Breast epithelium (tissue), 4 donors: ENCODE measurements at regions not wholly inside any gene's neighbourhood (a gene's known extent, or its start where the extent isn't known, plus 50 kb on each side); places are given as distances from the start of the nearest gene placed in this dataset.

Experiments used
- DNase-seq, 2 donors: peaks; one replicate each; pipeline ENCODE4 v3.0.0-alpha.2; 2019; ENCODE audit warnings: low spot score in 2 of 2
- H3K27ac ChIP-seq, 2 donors: fragments of 200-600 bp; sonication (generic) in 1 of 2; one replicate each; pipeline ENCODE4 v1.5.1; 2016 to 2019; ENCODE audit warnings: mild to moderate bottlenecking in 1 of 2
- H3K27me3 ChIP-seq, 2 donors: fragments of 200-600 bp; sonication (generic) in 1 of 2; one replicate each; pipeline versions ENCODE4 v1.5.1 to v1.6.0; 2017 to 2019; ENCODE audit warnings: control low read depth in 1 of 2, mild to moderate bottlenecking in 1 of 2
- H3K36me3 ChIP-seq: fragments of 200-600 bp; one replicate; pipeline ENCODE4 v1.5.1; 2019
- H3K4me1 ChIP-seq, 2 donors: fragments of 200-600 bp; sonication (generic); one replicate each; pipeline ENCODE4 v1.5.1; 2016 to 2019; ENCODE audit warnings: control low read depth in 1 of 2
- H3K4me3 ChIP-seq, 3 donors: fragments of 200-600 bp; sonication (generic); 1 replicate in 2 of 3; 2 replicates in 1 of 3; pipeline ENCODE4 v1.5.1; 2016 to 2019; ENCODE audit warnings: mild to moderate bottlenecking in 3 of 3, moderate library complexity in 2 of 3
- H3K9me3 ChIP-seq, 2 donors: fragments of 200-600 bp; sonication (generic) in 1 of 2; one replicate each; pipeline ENCODE4 v1.5.1; 2016 to 2019; ENCODE audit warnings: control low read depth in 1 of 2
- CTCF ChIP-seq, 3 donors: fragments of 450-650 bp; IDR thresholded peaks; one replicate each; pipeline ENCODE4 v1.5.1; 2016 to 2017; ENCODE audit warnings: antibody characterized with exemption in 3 of 3, mild to moderate bottlenecking in 3 of 3, moderate library complexity in 3 of 3
- POLR2A ChIP-seq: fragments of 450-650 bp; IDR thresholded peaks from one replicate; pipeline ENCODE4 v1.6.1; 2016; ENCODE audit warnings: antibody characterized with exemption, mild to moderate bottlenecking, moderate library complexity
- POLR2AphosphoS5 ChIP-seq, 3 donors: sonication (generic); formaldehyde crosslinking; IDR thresholded peaks; one replicate each; pipeline ENCODE4 v1.6.1; 2017; ENCODE audit warnings: antibody characterized with exemption in 3 of 3
- intact Hi-C: fragments of 100-400 bp; cut with DNase I; formaldehyde crosslinking; loops from one replicate; pipeline ENCODE4 v1.15.1; 2023; ENCODE audit warnings: low total_unique reads

- DNase-seq, result no peak
- no peak overlapping the region for H3K27ac ChIP-seq
- no peaks in the 10 kb centered on the region for H3K27me3 ChIP-seq
- TF ChIP-seq POLR2A, result no peak
- TF ChIP-seq CTCF (IDR thresholded peaks at IDR 0.05), result peak in 2 of 3 donors; percentile 17 to 35
- no peaks in the 10 kb centered on the region for H3K36me3 ChIP-seq
- no peaks in the 10 kb centered on the region for H3K9me3 ChIP-seq
- intact Hi-C loops, result no loop called here
- H3K4me1 ChIP-seq, result no peaks in the 10 kb centered on the region
- no peak overlapping the region for H3K4me3 ChIP-seq
These were observed 53.0 kb upstream of the ATP12A start for GRCh38 chr13:24627090-24627714.

- Histone ChIP-seq H3K4me3 (no peak overlapping the region), H3K27me3 (no peaks in the 10 kb centered on the region), H3K27ac (no peak overlapping the region), H3K9me3 (no peaks in the 10 kb centered on the region), H3K36me3 (no peaks in the 10 kb centered on the region), H3K4me1 (no peaks in the 10 kb centered on the region)
- no peak for DNase-seq
- intact Hi-C loops, result no loop called here
- TF ChIP-seq POLR2AphosphoS5 (IDR thresholded peaks at IDR 0.05) (no peak), POLR2A (no peak), CTCF (IDR thresholded peaks at IDR 0.05) (no peak)
These were observed 52.3 kb upstream of the ATP12A start for GRCh38 chr13:24627946-24628345.

- TF ChIP-seq POLR2A (no peak), POLR2AphosphoS5 (IDR thresholded peaks at IDR 0.05) (no peak), CTCF (IDR thresholded peaks at IDR 0.05) (no peak)
- no peak overlapping the region for H3K4me3 ChIP-seq
- no peaks in the 10 kb centered on the region for H3K9me3 ChIP-seq
- intact Hi-C loops, result no loop called here
- H3K4me1 ChIP-seq, result no peaks in the 10 kb centered on the region
- H3K27ac ChIP-seq, result no peak overlapping the region
- no peaks in the 10 kb centered on the region for H3K36me3 ChIP-seq
- H3K27me3 ChIP-seq, result no peaks in the 10 kb centered on the region
- DNase-seq, result no peak
These were observed 50.9 kb upstream of the ATP12A start for GRCh38 chr13:24629320-24629719.

- H3K27ac ChIP-seq, result no peak overlapping the region
- intact Hi-C loops, result loop anchor here (5.0 kb wide), 1 partner anchor 338 kb away; no protein-coding TSS in a partner anchor
- DNase-seq, result no peak
- H3K27me3 ChIP-seq, result no peaks in the 10 kb centered on the region
- no peak for TF ChIP-seq POLR2A
- no peak for TF ChIP-seq CTCF (IDR thresholded peaks at IDR 0.05)
- TF ChIP-seq POLR2AphosphoS5 (IDR thresholded peaks at IDR 0.05), result no peak
- no peaks in the 10 kb centered on the region for H3K4me1 ChIP-seq
- H3K36me3 ChIP-seq, result no peaks in the 10 kb centered on the region
- H3K9me3 ChIP-seq, result no peaks in the 10 kb centered on the region
- H3K4me3 ChIP-seq, result no peak overlapping the region
These were observed 50.1 kb upstream of the ATP12A start for GRCh38 chr13:24630121-24630520.
